ENCODE measurements at regions not wholly inside any gene's neighbourhood (a gene's known extent, or its start where the extent isn't known, plus 50 kb on each side); places are given as distances from the start of the nearest gene placed in this dataset.
"Not testable (repeated sequence)": the region's sequence is repeated elsewhere in the genome, so short reads cannot be mapped to it uniquely, and the experiment has no call there.

DNA sequence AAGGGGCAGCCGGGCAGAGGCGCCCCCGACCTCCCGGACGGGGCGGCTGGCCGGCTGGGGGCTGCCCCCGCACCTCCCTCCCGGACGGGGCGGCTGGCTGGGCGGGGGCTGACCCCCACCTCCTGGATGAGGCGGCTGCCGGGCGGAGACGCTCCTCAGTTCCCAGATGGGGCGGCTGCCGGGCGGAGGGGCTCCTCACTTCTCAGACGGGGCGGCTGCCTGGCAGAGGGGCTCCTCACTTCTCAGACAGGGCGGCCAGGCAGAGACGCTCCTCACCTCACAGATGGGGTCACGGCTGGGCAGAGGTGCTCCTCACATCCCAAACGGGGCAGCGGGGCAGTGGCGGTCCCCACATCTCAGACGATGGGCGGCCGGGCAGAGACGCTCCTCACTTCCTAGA is 73.9 kb upstream of the PLPPR5 start:
- not testable (repeated sequence) for TF ChIP-seq RXRA (IDR thresholded peaks at IDR 0.05; ENCODE audit: insufficient read depth, low read depth, low read length); MAX (IDR thresholded peaks at IDR 0.05); CTCF (IDR thresholded peaks at IDR 0.05; ENCODE audit: control extremely low read depth in 1 of 3, insufficient read depth in 1 of 3, low read depth in 1 of 3, low read length in 3 of 3); TAF1 (IDR thresholded peaks at IDR 0.05; ENCODE audit: low read depth, low read length); EZH2 (IDR thresholded peaks at IDR 0.05; ENCODE audit: low read depth, low read length, severe bottlenecking); POLR2A (IDR thresholded peaks at IDR 0.05; ENCODE audit: control extremely low read depth in 1 of 2, low read depth in 2 of 2, low read length in 2 of 2); CREB1 (IDR thresholded peaks at IDR 0.05); TAF7 (optimal IDR thresholded peaks at IDR 0.05; ENCODE audit: borderline replicate concordance, low read depth, low read length); RAD21 (IDR thresholded peaks at IDR 0.05 in 1 of 2, conservative IDR thresholded peaks at IDR 0.05 in 1 of 2; ENCODE audit: low read depth in 2 of 2, low read length in 2 of 2)
